ENCODE measurements at regions not wholly inside any gene's neighbourhood (a gene's known extent, or its start where the extent isn't known, plus 50 kb on each side); places are given as distances from the start of the nearest gene placed in this dataset.

GRCh38 chr10:131474416-131474815 lies 162.9 kb upstream of the TCERG1L start:
- Histone ChIP-seq H3K79me2 (ENCODE audit: control insufficient read depth, insufficient read depth, low read length) (no peaks in the 10 kb centered on the region), H3K27ac (ENCODE audit: insufficient read depth, low read depth, low read length) (no peak overlapping the region), H3K9ac (replicated peaks; ENCODE audit: extremely low read depth, insufficient read depth, low read length) (no peak overlapping the region), H4K20me1 (replicated peaks; ENCODE audit: control insufficient read depth, extremely low read depth, insufficient read depth, low read length) (no peaks in the 10 kb centered on the region), H3K27me3 (ENCODE audit: control insufficient read depth in 2 of 2, insufficient read depth in 2 of 2, low read length in 2 of 2) (no peaks in the 10 kb centered on the region), H3K9me1 (replicated peaks; ENCODE audit: control insufficient read depth, extremely low read depth, insufficient read depth, low read length) (no peaks in the 10 kb centered on the region), H3K9me3 (replicated peaks; ENCODE audit: control insufficient read depth, insufficient read depth, low read length) (peaks cover 6% of the 10 kb centered on the region), H3K36me3 (ENCODE audit: control insufficient read depth in 2 of 2, extremely low read depth in 1 of 2, insufficient read depth in 2 of 2, low read length in 2 of 2) (no peaks in the 10 kb centered on the region), H3K4me1 (ENCODE audit: control insufficient read depth, extremely low read depth, insufficient read depth, low read length) (no peaks in the 10 kb centered on the region), H2AFZ (ENCODE audit: low read depth, low read length) (no peak overlapping the region), H3K4me3 (replicated peaks in 1 of 3; ENCODE audit: insufficient read depth in 1 of 3, low read depth in 1 of 3, low read length in 3 of 3) (no peak overlapping the region), H3K4me2 (ENCODE audit: insufficient read depth, low read length) (no peak overlapping the region)
- TF ChIP-seq MYC (IDR thresholded peaks at IDR 0.05; ENCODE audit: low read depth, low read length), result no peak
- TF ChIP-seq POLR2AphosphoS5 (IDR thresholded peaks at IDR 0.05; ENCODE audit: insufficient read depth, low read depth, low read length), result no peak
- no peak for TF ChIP-seq JUN (IDR thresholded peaks at IDR 0.05; ENCODE audit: borderline replicate concordance, insufficient read depth, insufficient read length, low read depth)
- TF ChIP-seq EZH2 (IDR thresholded peaks at IDR 0.05; ENCODE audit: borderline replicate concordance, low read depth, low read length, severe bottlenecking), result no peak
- TF ChIP-seq POLR2A (IDR thresholded peaks at IDR 0.05; ENCODE audit: low read depth, low read length), result no peak
- no peak for TF ChIP-seq MAX (IDR thresholded peaks at IDR 0.05; ENCODE audit: insufficient read depth, insufficient read length)
- TF ChIP-seq GATA2 (IDR thresholded peaks at IDR 0.05; ENCODE audit: insufficient read depth, insufficient read length, low read depth, low read length), result no peak
- no peak for DNase-seq (ENCODE audit: low read depth, low spot score)
- ChIA-PET POLR2A (no interaction called here), CTCF (no interaction called here)
- intact Hi-C loops (cut with micrococcal nuclease), result no loop called here
- no TSS peak for BruUV-seq (replicated peaks)
- dilution Hi-C loops (cut with MboI; ENCODE audit: extremely low pct_ligation_motif_present, low sequenced_read_pairs), result no loop called here
- FAIRE-seq, result no peak

- Histone ChIP-seq H3K27ac (ENCODE audit: insufficient read depth, low read depth, low read length) (no peak overlapping the region), H3K4me2 (ENCODE audit: insufficient read depth, low read length) (no peak overlapping the region), H3K9me3 (replicated peaks; ENCODE audit: control insufficient read depth, insufficient read depth, low read length) (peaks cover 6% of the 10 kb centered on the region), H4K20me1 (replicated peaks; ENCODE audit: control insufficient read depth, extremely low read depth, insufficient read depth, low read length) (no peaks in the 10 kb centered on the region), H3K4me1 (ENCODE audit: control insufficient read depth, extremely low read depth, insufficient read depth, low read length) (no peaks in the 10 kb centered on the region), H3K79me2 (ENCODE audit: control insufficient read depth, insufficient read depth, low read length) (no peaks in the 10 kb centered on the region), H3K9me1 (replicated peaks; ENCODE audit: control insufficient read depth, extremely low read depth, insufficient read depth, low read length) (no peaks in the 10 kb centered on the region), H3K4me3 (replicated peaks in 1 of 3; ENCODE audit: insufficient read depth in 1 of 3, low read depth in 1 of 3, low read length in 3 of 3) (no peak overlapping the region), H3K9ac (replicated peaks; ENCODE audit: extremely low read depth, insufficient read depth, low read length) (no peak overlapping the region), H3K27me3 (ENCODE audit: control insufficient read depth in 2 of 2, insufficient read depth in 2 of 2, low read length in 2 of 2) (no peaks in the 10 kb centered on the region), H3K36me3 (ENCODE audit: control insufficient read depth in 2 of 2, extremely low read depth in 1 of 2, insufficient read depth in 2 of 2, low read length in 2 of 2) (no peaks in the 10 kb centered on the region), H2AFZ (ENCODE audit: low read depth, low read length) (no peak overlapping the region)
- CTCF ChIA-PET, result no interaction called here
- dilution Hi-C loops (cut with MboI; ENCODE audit: extremely low pct_ligation_motif_present, low sequenced_read_pairs), result no loop called here
- no TSS peak for BruUV-seq (replicated peaks)
- intact Hi-C loops (cut with micrococcal nuclease), result no loop called here
- no peak for FAIRE-seq
- POLR2A ChIA-PET, result no interaction called here
- TF ChIP-seq EZH2 (IDR thresholded peaks at IDR 0.05; ENCODE audit: borderline replicate concordance, low read depth, low read length, severe bottlenecking), result no peak
- no peak for TF ChIP-seq CTCF (IDR thresholded peaks at IDR 0.05; ENCODE audit: extremely low read depth in 1 of 2, insufficient read depth in 1 of 2, low read depth in 1 of 2, low read length in 2 of 2)
- TF ChIP-seq POLR2A (IDR thresholded peaks at IDR 0.05; ENCODE audit: low read depth, low read length), result no peak
- TF ChIP-seq MYC (IDR thresholded peaks at IDR 0.05; ENCODE audit: low read depth, low read length), result no peak
- TF ChIP-seq POLR2AphosphoS5 (IDR thresholded peaks at IDR 0.05; ENCODE audit: insufficient read depth, low read depth, low read length), result no peak
- TF ChIP-seq JUN (IDR thresholded peaks at IDR 0.05; ENCODE audit: borderline replicate concordance, insufficient read depth, insufficient read length, low read depth), result no peak
- TF ChIP-seq MAX (IDR thresholded peaks at IDR 0.05; ENCODE audit: insufficient read depth, insufficient read length), result no peak
- no peak for TF ChIP-seq GATA2 (IDR thresholded peaks at IDR 0.05; ENCODE audit: insufficient read depth, insufficient read length, low read depth, low read length)
- TF ChIP-seq FOS (IDR thresholded peaks at IDR 0.05; ENCODE audit: borderline replicate concordance, insufficient read depth, low read length), result no peak
- no peak for DNase-seq (ENCODE audit: low read depth, low spot score)
Measured at GRCh38 chr10:131475043-131475442, 163.5 kb upstream of the TCERG1L start.
